ENCODE measurements at regions not wholly inside any gene's neighbourhood (a gene's known extent, or its start where the extent isn't known, plus 50 kb on each side); places are given as distances from the start of the nearest gene placed in this dataset.

DNA sequence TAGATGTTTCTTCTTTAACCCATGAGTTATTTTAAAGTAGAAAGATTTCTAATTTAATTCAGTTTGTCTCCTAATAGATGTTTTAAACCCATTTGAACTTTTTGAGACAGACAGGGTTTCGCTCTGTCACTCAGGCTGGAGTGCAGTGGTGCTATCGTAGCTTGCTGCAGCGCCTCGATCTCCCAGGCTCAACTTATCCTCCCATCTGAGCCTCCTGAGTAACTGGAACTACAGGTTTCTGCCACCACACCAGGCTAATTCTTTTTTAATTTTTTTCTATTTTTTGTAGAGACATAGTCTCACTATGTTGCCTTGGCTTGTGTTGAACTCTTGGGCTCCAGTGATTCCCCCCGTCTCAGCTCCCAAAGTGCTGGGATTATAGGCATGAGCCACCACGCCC is 53.0 kb upstream of the RAB18 start:
- no peak for DNase-seq (ENCODE audit: low spot score in 2 of 2, unreplicated experiment in 2 of 2)
- Mint-ChIP-seq H3K9me3 (no peaks in the 10 kb centered on the region), H3K27me3 (ENCODE audit: low read depth) (no peaks in the 10 kb centered on the region), H3K27ac (no peak overlapping the region), H3K36me3 (no peaks in the 10 kb centered on the region), H3K4me1 (peaks cover 6% of the 10 kb centered on the region), H3K4me3 (no peak overlapping the region)
- TF ChIP-seq, protein P1, sequence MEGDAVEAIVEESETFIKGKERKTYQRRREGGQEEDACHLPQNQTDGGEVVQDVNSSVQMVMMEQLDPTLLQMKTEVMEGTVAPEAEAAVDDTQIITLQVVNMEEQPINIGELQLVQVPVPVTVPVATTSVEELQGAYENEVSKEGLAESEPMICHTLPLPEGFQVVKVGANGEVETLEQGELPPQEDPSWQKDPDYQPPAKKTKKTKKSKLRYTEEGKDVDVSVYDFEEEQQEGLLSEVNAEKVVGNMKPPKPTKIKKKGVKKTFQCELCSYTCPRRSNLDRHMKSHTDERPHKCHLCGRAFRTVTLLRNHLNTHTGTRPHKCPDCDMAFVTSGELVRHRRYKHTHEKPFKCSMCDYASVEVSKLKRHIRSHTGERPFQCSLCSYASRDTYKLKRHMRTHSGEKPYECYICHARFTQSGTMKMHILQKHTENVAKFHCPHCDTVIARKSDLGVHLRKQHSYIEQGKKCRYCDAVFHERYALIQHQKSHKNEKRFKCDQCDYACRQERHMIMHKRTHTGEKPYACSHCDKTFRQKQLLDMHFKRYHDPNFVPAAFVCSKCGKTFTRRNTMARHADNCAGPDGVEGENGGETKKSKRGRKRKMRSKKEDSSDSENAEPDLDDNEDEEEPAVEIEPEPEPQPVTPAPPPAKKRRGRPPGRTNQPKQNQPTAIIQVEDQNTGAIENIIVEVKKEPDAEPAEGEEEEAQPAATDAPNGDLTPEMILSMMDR (IDR thresholded peaks at IDR 0.05; ENCODE audit: unreplicated experiment): no peak

DNA sequence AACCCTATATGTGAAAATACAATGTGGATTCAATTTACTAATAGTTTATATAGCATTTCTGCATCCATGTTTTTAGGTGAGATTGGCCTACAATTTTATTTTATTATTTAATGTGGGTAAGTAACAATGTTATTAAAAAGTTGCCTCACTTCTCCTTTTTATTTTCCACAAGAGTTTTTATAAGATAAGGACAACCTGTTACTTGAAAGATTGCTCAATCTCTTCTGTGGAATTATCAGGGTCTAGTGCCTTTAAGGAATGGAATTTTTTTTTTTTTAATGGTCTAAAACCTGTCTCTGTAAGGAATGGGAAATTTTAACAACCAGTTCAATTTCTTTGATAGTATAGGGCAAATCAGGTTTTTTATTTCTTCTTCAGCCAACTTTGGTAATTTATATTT is 53.9 kb upstream of the RAB18 start:
- Mint-ChIP-seq H3K36me3 (no peaks in the 10 kb centered on the region), H3K27me3 (ENCODE audit: low read depth) (no peaks in the 10 kb centered on the region), H3K27ac (no peak overlapping the region), H3K4me3 (no peak overlapping the region), H3K9me3 (no peaks in the 10 kb centered on the region), H3K4me1 (peaks cover 6% of the 10 kb centered on the region)
- no peak for DNase-seq (ENCODE audit: low spot score in 2 of 2, unreplicated experiment in 2 of 2)
- TF ChIP-seq, protein P1 (IDR thresholded peaks at IDR 0.05; ENCODE audit: unreplicated experiment): no peak

DNA sequence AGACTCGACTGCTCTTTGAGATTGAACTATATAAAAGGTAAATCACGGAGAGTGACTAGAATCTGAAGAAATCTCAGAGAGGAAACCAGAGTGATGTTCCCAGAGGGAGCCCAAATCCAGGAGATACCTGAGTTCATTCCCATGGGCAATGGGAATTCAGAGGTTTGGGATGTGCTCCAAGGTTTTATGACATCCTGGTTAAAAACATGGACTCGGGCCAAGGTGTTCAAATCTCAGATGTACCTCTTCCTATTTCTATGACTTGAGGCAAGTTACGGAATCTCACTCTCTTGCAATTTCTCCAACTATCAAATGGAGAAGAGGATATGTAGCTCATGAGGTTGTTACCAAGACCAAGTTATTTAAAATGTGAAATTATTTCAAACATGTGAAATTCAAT is 54.5 kb upstream of the RAB18 start:
- Mint-ChIP-seq H3K4me3 (no peak overlapping the region), H3K27me3 (ENCODE audit: low read depth) (no peaks in the 10 kb centered on the region), H3K27ac (no peak overlapping the region), H3K9me3 (no peaks in the 10 kb centered on the region), H3K4me1 (peaks cover 6% of the 10 kb centered on the region), H3K36me3 (no peaks in the 10 kb centered on the region)
- TF ChIP-seq, protein P1 (IDR thresholded peaks at IDR 0.05; ENCODE audit: unreplicated experiment): no peak
- DNase-seq (ENCODE audit: low spot score in 2 of 2, unreplicated experiment in 2 of 2): no peak

DNA sequence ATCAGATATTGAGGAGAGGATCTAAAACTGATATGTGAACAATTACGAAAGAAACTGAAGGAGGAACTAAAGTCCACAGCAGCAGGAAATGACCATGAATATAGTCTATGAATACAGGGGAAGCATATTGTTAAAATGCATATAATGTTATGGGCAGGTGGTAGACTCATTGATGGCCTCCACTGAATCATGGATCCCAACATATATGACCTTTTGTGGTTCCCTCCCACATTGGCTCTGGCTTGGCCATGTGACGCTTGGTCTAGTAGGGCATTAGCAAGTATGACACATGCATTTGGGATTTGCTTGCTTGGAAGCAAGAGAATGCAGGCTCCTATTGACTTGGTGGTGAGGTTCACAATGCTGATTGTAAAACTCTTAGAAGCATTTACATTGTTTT is 55.2 kb upstream of the RAB18 start:
- Mint-ChIP-seq H3K27me3 (ENCODE audit: low read depth) (no peaks in the 10 kb centered on the region), H3K27ac (no peak overlapping the region), H3K9me3 (no peaks in the 10 kb centered on the region), H3K4me3 (no peak overlapping the region), H3K36me3 (no peaks in the 10 kb centered on the region), H3K4me1 (peaks cover 6% of the 10 kb centered on the region)
- TF ChIP-seq, protein P1 (IDR thresholded peaks at IDR 0.05; ENCODE audit: unreplicated experiment): no peak
- DNase-seq (ENCODE audit: low spot score in 2 of 2, unreplicated experiment in 2 of 2): no peak

DNA sequence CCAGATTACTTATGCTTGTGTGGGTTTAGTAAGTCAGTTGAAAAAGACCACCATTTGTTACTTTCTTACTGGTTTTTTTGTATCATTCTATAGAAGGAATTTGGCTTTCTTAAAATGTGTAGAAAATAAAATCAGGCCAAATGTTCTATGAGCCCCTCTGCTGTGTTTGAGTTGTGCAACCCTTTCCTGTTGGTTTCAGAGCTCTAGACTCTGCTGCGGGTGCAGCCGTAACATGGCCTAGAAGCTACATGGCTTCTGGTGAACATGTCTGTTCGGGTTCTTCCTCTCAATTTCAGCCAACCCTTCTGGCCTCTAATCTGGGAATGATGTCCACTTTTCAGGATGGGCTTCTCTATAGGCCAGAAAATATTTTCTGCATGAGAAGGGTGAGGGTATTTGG is 56.6 kb upstream of the RAB18 start:
- H3K36me3 Mint-ChIP-seq: no peaks in the 10 kb centered on the region
- no peak overlapping the region for H3K27ac Mint-ChIP-seq
- no peak for DNase-seq (ENCODE audit: low spot score in 2 of 2, unreplicated experiment in 2 of 2)
- H3K4me1 Mint-ChIP-seq: peaks cover 6% of the 10 kb centered on the region
- TF ChIP-seq, protein P1 (IDR thresholded peaks at IDR 0.05; ENCODE audit: unreplicated experiment): no peak
- no peaks in the 10 kb centered on the region for H3K27me3 Mint-ChIP-seq (ENCODE audit: low read depth)
- H3K4me3 Mint-ChIP-seq: no peak overlapping the region
- no peaks in the 10 kb centered on the region for H3K9me3 Mint-ChIP-seq
